Natural killer cell (primary cell): ENCODE measurements at regions not wholly inside any gene's neighbourhood (a gene's known extent, or its start where the extent isn't known, plus 50 kb on each side); places are given as distances from the start of the nearest gene placed in this dataset.

Source experiments
- ATAC-seq, 3 donors: fragments of 150-1000 bp in 2 of 3; fragments of 200-7000 bp in 1 of 3; cut with Tn5 transposase; 1 replicate in 1 of 3; 2 replicates in 2 of 3; pipeline ENCODE4 v1.10.0; 2021; ENCODE audit warnings: mild to moderate bottlenecking in 2 of 3, moderate library complexity in 2 of 3
- DNase-seq, 2 donors: peaks; one replicate each; pipeline versions ENCODE4 v3.0.0 to v3.0.0-alpha.2; 2013 to 2021; ENCODE audit warnings: mixed read lengths in 1 of 2
- H3K27ac ChIP-seq: one replicate; pipeline ENCODE4 v1.5.1; 2013; ENCODE audit warnings: mild to moderate bottlenecking, low read length
- H3K27me3 ChIP-seq: one replicate; pipeline ENCODE4 v1.6.1; 2013; ENCODE audit warnings: low read length; ENCODE audit not compliant: control insufficient read depth, insufficient read depth
- H3K36me3 ChIP-seq: one replicate; pipeline ENCODE4 v1.6.1; 2013; ENCODE audit warnings: low read length; ENCODE audit not compliant: control insufficient read depth, insufficient read depth
- H3K4me1 ChIP-seq: one replicate; pipeline ENCODE4 v1.6.1; 2013; ENCODE audit warnings: low read length; ENCODE audit not compliant: control insufficient read depth, insufficient read depth
- H3K4me3 ChIP-seq: one replicate; pipeline ENCODE4 v1.5.1; 2013; ENCODE audit warnings: low read length
- H3K9me3 ChIP-seq: one replicate; pipeline ENCODE4 v1.6.1; 2013; ENCODE audit warnings: low read length; ENCODE audit not compliant: control insufficient read depth, insufficient read depth
- H3K27ac Mint-ChIP-seq, 2 donors: one replicate each; pipeline ENCODE4 v1.8.0; 2022; ENCODE audit warnings: mild to moderate bottlenecking in 2 of 2, mixed read lengths in 2 of 2, moderate library complexity in 1 of 2
- H3K27me3 Mint-ChIP-seq, 2 donors: one replicate each; pipeline ENCODE4 v1.8.0; 2022; ENCODE audit warnings: low read depth in 2 of 2, mixed read lengths in 2 of 2
- H3K36me3 Mint-ChIP-seq: one replicate; pipeline ENCODE4 v1.8.0; 2022; ENCODE audit warnings: mixed read lengths
- H3K4me1 Mint-ChIP-seq, 2 donors: one replicate each; pipeline ENCODE4 v1.8.0; 2022; ENCODE audit warnings: mixed read lengths in 2 of 2
- H3K4me3 Mint-ChIP-seq: one replicate; pipeline ENCODE4 v1.8.0; 2022; ENCODE audit warnings: mild to moderate bottlenecking, moderate library complexity, mixed read lengths
- H3K9me3 Mint-ChIP-seq, 2 donors: one replicate each; pipeline ENCODE4 v1.8.0; 2022; ENCODE audit warnings: mixed read lengths in 2 of 2
- CTCF ChIP-seq: fragments of 200-600 bp; IDR thresholded peaks from one replicate; pipeline ENCODE4 v1.8.0; 2022; ENCODE audit warnings: antibody characterized with exemption
- WGBS: methylation state at CpG from one replicate; pipeline ENCODE4 v1.1.7; 2013; ENCODE audit warnings: missing lambda C conversion rate; ENCODE audit not compliant: insufficient coverage; 5-methylcytosine and 5-hydroxymethylcytosine counted together
- intact Hi-C: fragments of 100-400 bp; cut with micrococcal nuclease; formaldehyde crosslinking; loops from one replicate; pipeline ENCODE4 v1.14.2; 2022

GRCh38 chr11:81942646-81943045 is 791.0 kb downstream of the FAM181B start:
- Mint-ChIP-seq H3K4me1 (no peaks in the 10 kb centered on the region), H3K27me3 (no peaks in the 10 kb centered on the region), H3K4me3 (no peak overlapping the region), H3K36me3 (no peaks in the 10 kb centered on the region), H3K9me3 (peaks cover 0 to 4% of the 10 kb centered on the region in 2 donors), H3K27ac (no peak overlapping the region)
- TF ChIP-seq CTCF, result no peak
- 60% methylated on average over 2 of the region's 2 CpGs for WGBS
- DNase-seq (no peak), ATAC-seq (no peak)
- no peaks in the 10 kb centered on the region for H3K27me3 ChIP-seq
- H3K36me3 ChIP-seq, result no peaks in the 10 kb centered on the region
- no peaks in the 10 kb centered on the region for H3K9me3 ChIP-seq
- intact Hi-C loops, result no loop called here
- no peaks in the 10 kb centered on the region for H3K4me1 ChIP-seq
- no peak overlapping the region for H3K4me3 ChIP-seq
- H3K27ac ChIP-seq, result no peak overlapping the region

GRCh38 chr11:81941998-81942397 is 791.7 kb downstream of the FAM181B start:
- H3K9me3 ChIP-seq, result no peaks in the 10 kb centered on the region
- no peaks in the 10 kb centered on the region for H3K4me1 Mint-ChIP-seq
- no peak for TF ChIP-seq CTCF
- no peaks in the 10 kb centered on the region for H3K27me3 Mint-ChIP-seq
- H3K36me3 ChIP-seq, result no peaks in the 10 kb centered on the region
- no peaks in the 10 kb centered on the region for H3K27me3 ChIP-seq
- no peak overlapping the region for H3K4me3 ChIP-seq
- ATAC-seq (no peak), DNase-seq (no peak)
- no peaks in the 10 kb centered on the region for H3K4me1 ChIP-seq
- H3K27ac Mint-ChIP-seq, result no peak overlapping the region
- intact Hi-C loops, result no loop called here
- H3K4me3 Mint-ChIP-seq, result no peak overlapping the region
- no peak overlapping the region for H3K27ac ChIP-seq
- WGBS, result no CpG with 5 or more reads among the region's 2 CpGs
- H3K36me3 Mint-ChIP-seq, result no peaks in the 10 kb centered on the region
- peaks cover 0 to 4% of the 10 kb centered on the region in 2 donors for H3K9me3 Mint-ChIP-seq

GRCh38 chr11:81932303-81932702 is 801.4 kb downstream of the FAM181B start:
- H3K36me3 ChIP-seq, result no peaks in the 10 kb centered on the region
- H3K27me3 Mint-ChIP-seq, result peaks cover 3 to 22% of the 10 kb centered on the region in 2 donors
- no peaks in the 10 kb centered on the region for H3K36me3 Mint-ChIP-seq
- no peak overlapping the region for H3K27ac Mint-ChIP-seq
- H3K4me1 Mint-ChIP-seq, result no peaks in the 10 kb centered on the region
- no peak overlapping the region for H3K4me3 ChIP-seq
- peaks cover 0 to 2% of the 10 kb centered on the region in 2 donors for H3K9me3 Mint-ChIP-seq
- H3K4me1 ChIP-seq, result no peaks in the 10 kb centered on the region
- intact Hi-C loops, result no loop called here
- H3K27ac ChIP-seq, result no peak overlapping the region
- no peaks in the 10 kb centered on the region for H3K27me3 ChIP-seq
- DNase-seq, result no peak
- no peak for ATAC-seq
- WGBS, result no CpG with 5 or more reads among the region's 2 CpGs
- TF ChIP-seq CTCF, result no peak
- H3K9me3 ChIP-seq, result no peaks in the 10 kb centered on the region
- H3K4me3 Mint-ChIP-seq, result no peak overlapping the region

- Histone ChIP-seq H3K4me1 (no peaks in the 10 kb centered on the region), H3K36me3 (no peaks in the 10 kb centered on the region), H3K27me3 (no peaks in the 10 kb centered on the region), H3K27ac (no peak overlapping the region), H3K4me3 (no peak overlapping the region), H3K9me3 (no peaks in the 10 kb centered on the region)
- Mint-ChIP-seq H3K9me3 (no peaks in the 10 kb centered on the region), H3K36me3 (no peaks in the 10 kb centered on the region), H3K4me3 (no peak overlapping the region), H3K27me3 (peaks cover 0 to 11% of the 10 kb centered on the region in 2 donors), H3K4me1 (no peaks in the 10 kb centered on the region), H3K27ac (no peak overlapping the region)
- no peak for TF ChIP-seq CTCF
- DNase-seq (no peak), ATAC-seq (no peak)
- intact Hi-C loops, result no loop called here
Measured at GRCh38 chr11:81920205-81920604, 813.5 kb downstream of the FAM181B start.
